Cardiac fibroblast (primary cell): ENCODE measurements at regions not wholly inside any gene's neighbourhood (a gene's known extent, or its start where the extent isn't known, plus 50 kb on each side); places are given as distances from the start of the nearest gene placed in this dataset.

Source experiments
- DNase-seq, 2 donors: peaks; one replicate each; pipeline versions ENCODE4 v3.0.0 to v3.0.0-alpha.2; 2010; ENCODE audit warnings: low read depth in 2 of 2
- H3K4me3 ChIP-seq, 2 donors: replicated peaks in 1 of 2; 1 replicate in 1 of 2; 2 replicates in 1 of 2; pipeline ENCODE4 v1.5.1; 2011; ENCODE audit warnings: low read depth in 2 of 2, low read length in 2 of 2, mild to moderate bottlenecking in 2 of 2, moderate library complexity in 1 of 2
- CTCF ChIP-seq: IDR thresholded peaks from one replicate; pipeline ENCODE4 v1.5.1; 2011; ENCODE audit warnings: low read depth, mild to moderate bottlenecking, low read length, inconsistent platforms

GRCh38 chr5:87944553-87945285, 323.9 kb downstream of the TMEM161B start:
- H3K4me3 ChIP-seq, result no peak overlapping the region
- DNase-seq, result no peak
- TF ChIP-seq CTCF, result no peak

GRCh38 chr5:87940775-87941174, 327.9 kb downstream of the TMEM161B start:
- no peak for DNase-seq
- H3K4me3 ChIP-seq, result no peak overlapping the region
- TF ChIP-seq CTCF, result no peak

GRCh38 chr5:87936667-87937066, 332.0 kb downstream of the TMEM161B start:
- no peak for DNase-seq
- TF ChIP-seq CTCF, result no peak
- H3K4me3 ChIP-seq, result no peak overlapping the region

GRCh38 chr5:87924436-87924835, 344.2 kb downstream of the TMEM161B start:
- DNase-seq, result no peak
- H3K4me3 ChIP-seq, result no peak overlapping the region
- TF ChIP-seq CTCF, result no peak

- no peak for DNase-seq
- TF ChIP-seq CTCF, result no peak
- H3K4me3 ChIP-seq, result no peak overlapping the region
Measured at GRCh38 chr5:87916320-87916719, 352.3 kb downstream of the TMEM161B start.

GRCh38 chr5:87912419-87912818, 356.2 kb downstream of the TMEM161B start:
- no peak for TF ChIP-seq CTCF
- no peak overlapping the region for H3K4me3 ChIP-seq
- no peak for DNase-seq

- TF ChIP-seq CTCF, result no peak
- no peak for DNase-seq
- no peak overlapping the region for H3K4me3 ChIP-seq
Measured at GRCh38 chr5:87909382-87909781, 359.3 kb downstream of the TMEM161B start.
